ENCODE measurements at regions not wholly inside any gene's neighbourhood (a gene's known extent, or its start where the extent isn't known, plus 50 kb on each side); places are given as distances from the start of the nearest gene placed in this dataset.

GRCh38 chr9:119802133-119802532 lies 432.9 kb upstream of the BRINP1 start:
- Histone ChIP-seq H3K9me3 (ENCODE audit: control extremely low read depth in 1 of 3, control insufficient read depth in 2 of 3, insufficient read depth in 1 of 3, low read length in 2 of 3) (no peaks in the 10 kb centered on the region), H3K9ac (ENCODE audit: low read length) (no peak overlapping the region), H4K20me1 (ENCODE audit: control insufficient read depth, insufficient read depth, low read length, poor library complexity, severe bottlenecking) (no peaks in the 10 kb centered on the region), H3K79me2 (ENCODE audit: control insufficient read depth, insufficient read depth, low read length) (no peaks in the 10 kb centered on the region), H3K4me3 (ENCODE audit: control extremely low read depth in 1 of 5, extremely low read depth in 1 of 5, insufficient read depth in 1 of 5, low read depth in 2 of 5, low read length in 4 of 5) (no peak overlapping the region), H3K36me3 (replicated peaks in 1 of 2; ENCODE audit: control extremely low read depth in 1 of 2, control insufficient read depth in 1 of 2, extremely low read depth in 1 of 2, insufficient read depth in 2 of 2, low read length in 1 of 2) (no peaks in the 10 kb centered on the region), H2AFZ (ENCODE audit: insufficient read depth, low read depth, low read length, poor library complexity, severe bottlenecking) (no peak overlapping the region), H3K4me1 (ENCODE audit: control insufficient read depth in 2 of 2, insufficient read depth in 2 of 2, low read length in 2 of 2) (no peaks in the 10 kb centered on the region), H3K27ac (ENCODE audit: low read length in 2 of 2) (no peak overlapping the region), H3K27me3 (replicated peaks in 1 of 4; ENCODE audit: control extremely low read depth in 1 of 4, control insufficient read depth in 3 of 4, insufficient read depth in 4 of 4, low read length in 3 of 4) (peaks cover 0 to 2% (median 0%) of the 10 kb centered on the region in 4 experiments), H3K4me2 (replicated peaks; ENCODE audit: low read depth, low read length, poor library complexity, severe bottlenecking) (no peak overlapping the region)
- ATAC-seq (ENCODE audit: low read depth) (no peak), DNase-seq (no peak)
- Mint-ChIP-seq H3K4me3 (no peak overlapping the region), H3K9me3 (ENCODE audit: insufficient read depth) (no peaks in the 10 kb centered on the region), H3K27ac (no peak overlapping the region), H3K27me3 (peaks cover 4% of the 10 kb centered on the region), H3K4me1 (no peaks in the 10 kb centered on the region)
- POLR2A ChIA-PET: no interaction called here
- intact Hi-C loops (cut with micrococcal nuclease): no loop called here
- CTCF ChIA-PET: no interaction called here
- WGBS (ENCODE audit: insufficient coverage): 21% methylated on average over 2 of the region's 3 CpGs
- TF ChIP-seq CTCF (IDR thresholded peaks at IDR 0.05) (no peak), EZH2 (IDR thresholded peaks at IDR 0.05; ENCODE audit: borderline replicate concordance, insufficient read depth, low read depth, low read length, poor library complexity, severe bottlenecking) (no peak)

- no CpG with 5 or more reads among the region's 4 CpGs for WGBS (ENCODE audit: insufficient coverage)
- peaks cover 8% of the 10 kb centered on the region for H3K27me3 Mint-ChIP-seq
- no peaks in the 10 kb centered on the region for H3K4me1 Mint-ChIP-seq
- no peak overlapping the region for H3K4me2 ChIP-seq (replicated peaks; ENCODE audit: low read depth, low read length, poor library complexity, severe bottlenecking)
- no peak for DNase-seq
- H3K4me3 ChIP-seq (ENCODE audit: control extremely low read depth in 1 of 5, extremely low read depth in 1 of 5, insufficient read depth in 1 of 5, low read depth in 2 of 5, low read length in 4 of 5): no peak overlapping the region
- TF ChIP-seq CTCF (IDR thresholded peaks at IDR 0.05): no peak
- TF ChIP-seq EZH2 (IDR thresholded peaks at IDR 0.05; ENCODE audit: borderline replicate concordance, insufficient read depth, low read depth, low read length, poor library complexity, severe bottlenecking): no peak
- no peak overlapping the region for H3K27ac Mint-ChIP-seq
- ChIA-PET CTCF (no interaction called here), POLR2A (no interaction called here)
- no peak overlapping the region for H3K4me3 Mint-ChIP-seq
- intact Hi-C loops (cut with micrococcal nuclease): no loop called here
- H3K36me3 ChIP-seq (replicated peaks in 1 of 2; ENCODE audit: control extremely low read depth in 1 of 2, control insufficient read depth in 1 of 2, extremely low read depth in 1 of 2, insufficient read depth in 2 of 2, low read length in 1 of 2): no peaks in the 10 kb centered on the region
- H4K20me1 ChIP-seq (ENCODE audit: control insufficient read depth, insufficient read depth, low read length, poor library complexity, severe bottlenecking): no peaks in the 10 kb centered on the region
- no peak for ATAC-seq (ENCODE audit: low read depth)
- no peaks in the 10 kb centered on the region for H3K4me1 ChIP-seq (ENCODE audit: control insufficient read depth in 2 of 2, insufficient read depth in 2 of 2, low read length in 2 of 2)
- H3K27ac ChIP-seq (ENCODE audit: low read length in 2 of 2): no peak overlapping the region
- H3K27me3 ChIP-seq (replicated peaks in 1 of 4; ENCODE audit: control extremely low read depth in 1 of 4, control insufficient read depth in 3 of 4, insufficient read depth in 4 of 4, low read length in 3 of 4): peaks cover 0 to 1% (median 0%) of the 10 kb centered on the region in 4 experiments
- no peaks in the 10 kb centered on the region for H3K9me3 ChIP-seq (ENCODE audit: control extremely low read depth in 1 of 3, control insufficient read depth in 2 of 3, insufficient read depth in 1 of 3, low read length in 2 of 3)
- no peak overlapping the region for H3K9ac ChIP-seq (ENCODE audit: low read length)
- no peaks in the 10 kb centered on the region for H3K9me3 Mint-ChIP-seq (ENCODE audit: insufficient read depth)
- no peak overlapping the region for H2AFZ ChIP-seq (ENCODE audit: insufficient read depth, low read depth, low read length, poor library complexity, severe bottlenecking)
- H3K79me2 ChIP-seq (ENCODE audit: control insufficient read depth, insufficient read depth, low read length): no peaks in the 10 kb centered on the region
Measured at GRCh38 chr9:119801311-119801710, 432.1 kb upstream of the BRINP1 start.
